ENCODE measurements at regions not wholly inside any gene's neighbourhood (a gene's known extent, or its start where the extent isn't known, plus 50 kb on each side); places are given as distances from the start of the nearest gene placed in this dataset.

GRCh38 chr2:22290909-22291473 is 1094.0 kb upstream of the KLHL29 start:
- no peak for DNase-seq (ENCODE audit: low spot score)
- 1% methylated on average over 4 of the region's 4 CpGs for WGBS (ENCODE audit: low lambda C conversion rate)
- no peaks in the 10 kb centered on the region for H3K36me3 ChIP-seq (replicated peaks in 1 of 2; ENCODE audit: control insufficient read depth in 1 of 2, insufficient read depth in 2 of 2, low read length in 2 of 2)
- no peaks in the 10 kb centered on the region for H3K4me1 ChIP-seq (ENCODE audit: insufficient read depth, low read length)
- in situ Hi-C loops (cut with HindIII; ENCODE audit: extremely low pct_ligation_motif_present, low pct_unique_long_range_greater_than_20kb) (no loop called here), intact Hi-C loops (cut with micrococcal nuclease; ENCODE audit: unreplicated experiment) (no loop called here)
- no peak overlapping the region for H3K4me3 ChIP-seq (replicated peaks in 1 of 3; ENCODE audit: insufficient read depth in 1 of 3, low read depth in 2 of 3, low read length in 3 of 3)
- FAIRE-seq: no peak
- ATAC-seq: no peak
- POLR2A ChIA-PET: no interaction called here
- no peak overlapping the region for H2AFZ ChIP-seq (ENCODE audit: low read length)
- BruUV-seq (replicated peaks): no TSS peak
- H3K9ac ChIP-seq (ENCODE audit: insufficient read depth, low read depth, low read length): no peak overlapping the region
- H3K4me2 ChIP-seq (ENCODE audit: low read depth, low read length): no peak overlapping the region
- H4K20me1 ChIP-seq (ENCODE audit: insufficient read depth, low read length): no peaks in the 10 kb centered on the region
- no peaks in the 10 kb centered on the region for H3K27me3 ChIP-seq (ENCODE audit: control insufficient read depth in 1 of 2, insufficient read depth in 2 of 2, low read length in 2 of 2)
- H3K9me3 ChIP-seq (ENCODE audit: low read length): peaks cover 61% of the 10 kb centered on the region
- TF ChIP-seq ZNF451 (CRISPR knock-in tag; IDR thresholded peaks at IDR 0.05): no peak
- CTCF ChIA-PET (ENCODE audit: low intra/inter-chr PET ratio, low total read pairs): no interaction called here
- no peak overlapping the region for H3K27ac ChIP-seq (ENCODE audit: extremely low read length, insufficient read depth, low read length)
- no peaks in the 10 kb centered on the region for H3K79me2 ChIP-seq (ENCODE audit: insufficient read depth, low read length)

- BruUV-seq (replicated peaks): no TSS peak
- intact Hi-C loops (cut with micrococcal nuclease; ENCODE audit: unreplicated experiment) (no loop called here), in situ Hi-C loops (cut with HindIII; ENCODE audit: extremely low pct_ligation_motif_present, low pct_unique_long_range_greater_than_20kb) (no loop called here)
- no peak overlapping the region for H3K27ac ChIP-seq (ENCODE audit: extremely low read length, insufficient read depth, low read length)
- no peaks in the 10 kb centered on the region for H3K4me1 ChIP-seq (ENCODE audit: insufficient read depth, low read length)
- no peak overlapping the region for H3K4me2 ChIP-seq (ENCODE audit: low read depth, low read length)
- POLR2A ChIA-PET: no interaction called here
- no peak overlapping the region for H3K9ac ChIP-seq (ENCODE audit: insufficient read depth, low read depth, low read length)
- no peak for FAIRE-seq
- 15% methylated on average over 6 of the region's 6 CpGs for whole genome bisulfite sequencing (ENCODE audit: low lambda C conversion rate)
- H3K27me3 ChIP-seq (ENCODE audit: control insufficient read depth in 1 of 2, insufficient read depth in 2 of 2, low read length in 2 of 2): no peaks in the 10 kb centered on the region
- peaks cover 70% of the 10 kb centered on the region for H3K9me3 ChIP-seq (ENCODE audit: low read length)
- no peak overlapping the region for H2AFZ ChIP-seq (ENCODE audit: low read length)
- ATAC-seq: no peak
- CTCF ChIA-PET (ENCODE audit: low intra/inter-chr PET ratio, low total read pairs): no interaction called here
- TF ChIP-seq ZNF512B (CRISPR knock-in tag; IDR thresholded peaks at IDR 0.05; ENCODE audit: borderline replicate concordance) (no peak), ZNF615 (CRISPR knock-in tag; IDR thresholded peaks at IDR 0.05; ENCODE audit: borderline replicate concordance) (no peak), MED1 (CRISPR knock-in tag; IDR thresholded peaks at IDR 0.05) (no peak), GMEB2 (CRISPR knock-in tag; IDR thresholded peaks at IDR 0.05; ENCODE audit: low read depth) (no peak)
- H3K79me2 ChIP-seq (ENCODE audit: insufficient read depth, low read length): no peaks in the 10 kb centered on the region
- no peak overlapping the region for H3K4me3 ChIP-seq (replicated peaks in 1 of 3; ENCODE audit: insufficient read depth in 1 of 3, low read depth in 2 of 3, low read length in 3 of 3)
- no peak for DNase-seq (ENCODE audit: low spot score)
- H4K20me1 ChIP-seq (ENCODE audit: insufficient read depth, low read length): no peaks in the 10 kb centered on the region
- no peaks in the 10 kb centered on the region for H3K36me3 ChIP-seq (replicated peaks in 1 of 2; ENCODE audit: control insufficient read depth in 1 of 2, insufficient read depth in 2 of 2, low read length in 2 of 2)
Observed at GRCh38 chr2:22301228-22301627, 1083.8 kb upstream of the KLHL29 start.

Data from HepG2 (cell line).